GM23248 (cell line): ENCODE measurements at regions not wholly inside any gene's neighbourhood (a gene's known extent, or its start where the extent isn't known, plus 50 kb on each side); places are given as distances from the start of the nearest gene placed in this dataset.
"Not testable (repeated sequence)": the region's sequence is repeated elsewhere in the genome, so short reads cannot be mapped to it uniquely, and the experiment has no call there.

Experiments
- DNase-seq: peaks from one replicate; pipeline ENCODE4 v3.0.0-alpha.2; 2015
- H2AFZ ChIP-seq: fragments of 200-600 bp; sonication (generic); 2 replicates; pipeline ENCODE4 v1.6.1; 2016; ENCODE audit warnings: antibody characterized with exemption
- H3F3A ChIP-seq: fragments of 200-600 bp; sonication (generic); 2 replicates; pipeline ENCODE4 v1.6.1; 2016; ENCODE audit warnings: mild to moderate bottlenecking, antibody characterized with exemption, mixed run types; ENCODE audit not compliant: insufficient read depth
- H3K27ac ChIP-seq: fragments of 200-600 bp; sonication (generic); 2 replicates; pipeline ENCODE4 v1.5.1; 2016; ENCODE audit warnings: mild to moderate bottlenecking
- H3K27me3 ChIP-seq: fragments of 200-600 bp; sonication (generic); replicated peaks from 2 replicates; pipeline ENCODE4 v1.6.1; 2016; ENCODE audit warnings: mild to moderate bottlenecking; ENCODE audit not compliant: insufficient read depth
- H3K36me3 ChIP-seq: fragments of 200-600 bp; sonication (generic); 2 replicates; pipeline ENCODE4 v1.6.1; 2016; ENCODE audit warnings: low read depth, mild to moderate bottlenecking
- H3K4me1 ChIP-seq: fragments of 200-600 bp; sonication (generic); 2 replicates; pipeline ENCODE4 v1.6.1; 2016; ENCODE audit warnings: mild to moderate bottlenecking; ENCODE audit not compliant: insufficient read depth
- H3K4me2 ChIP-seq: fragments of 200-600 bp; sonication (generic); one replicate; pipeline ENCODE4 v1.6.1; 2016; ENCODE audit warnings: mild to moderate bottlenecking; ENCODE audit not compliant: unreplicated experiment
- H3K4me3 ChIP-seq: fragments of 200-600 bp; sonication (generic); 2 replicates; pipeline ENCODE4 v1.5.1; 2016; ENCODE audit warnings: mild to moderate bottlenecking
- H3K79me2 ChIP-seq: fragments of 200-600 bp; sonication (generic); 2 replicates; pipeline ENCODE4 v1.6.1; 2016; ENCODE audit warnings: mild to moderate bottlenecking; ENCODE audit not compliant: insufficient read depth
- H3K9ac ChIP-seq: fragments of 200-600 bp; sonication (generic); 2 replicates; pipeline ENCODE4 v1.6.1; 2016; ENCODE audit warnings: mild to moderate bottlenecking
- H3K9me2 ChIP-seq: fragments of 200-600 bp; sonication (generic); 2 replicates; pipeline ENCODE4 v1.6.1; 2016; ENCODE audit warnings: mixed run types, mild to moderate bottlenecking, moderate library complexity; ENCODE audit not compliant: insufficient read depth
- H3K9me3 ChIP-seq: fragments of 200-600 bp; sonication (generic); one replicate; pipeline ENCODE4 v1.6.1; 2017; ENCODE audit warnings: low read depth
- H4K20me1 ChIP-seq: fragments of 200-600 bp; sonication (generic); 2 replicates; pipeline ENCODE4 v1.6.0; 2016; ENCODE audit not compliant: insufficient read depth
- EZH2 ChIP-seq: fragments of 200-600 bp; sonication (generic); IDR thresholded peaks from 2 replicates; pipeline ENCODE4 v1.6.1; 2018; ENCODE audit warnings: antibody characterized with exemption, mild to moderate bottlenecking; ENCODE audit not compliant: insufficient read depth, poor library complexity, severe bottlenecking
- EZH2phosphoT487 ChIP-seq: fragments of 200-600 bp; sonication (generic); IDR thresholded peaks from 2 replicates; pipeline ENCODE4 v1.6.1; 2018; ENCODE audit warnings: antibody characterized with exemption, moderate library complexity, mild to moderate bottlenecking, low read depth; ENCODE audit not compliant: insufficient read depth
- WGBS, 2 experiments: methylation state at CpG; one replicate each; pipeline ENCODE4 v1.1.6; 2015 to 2017; ENCODE audit warnings: low lambda C conversion rate in 2 of 2, low coverage in 1 of 2; ENCODE audit errors: missing lambda C conversion rate in 2 of 2; 5-methylcytosine and 5-hydroxymethylcytosine counted together
- in situ Hi-C: fragments of 300-500 bp; cut with MboI; formaldehyde crosslinking; loops from 2 replicates; pipeline ENCODE4 v1.15.0; 2020

DNA sequence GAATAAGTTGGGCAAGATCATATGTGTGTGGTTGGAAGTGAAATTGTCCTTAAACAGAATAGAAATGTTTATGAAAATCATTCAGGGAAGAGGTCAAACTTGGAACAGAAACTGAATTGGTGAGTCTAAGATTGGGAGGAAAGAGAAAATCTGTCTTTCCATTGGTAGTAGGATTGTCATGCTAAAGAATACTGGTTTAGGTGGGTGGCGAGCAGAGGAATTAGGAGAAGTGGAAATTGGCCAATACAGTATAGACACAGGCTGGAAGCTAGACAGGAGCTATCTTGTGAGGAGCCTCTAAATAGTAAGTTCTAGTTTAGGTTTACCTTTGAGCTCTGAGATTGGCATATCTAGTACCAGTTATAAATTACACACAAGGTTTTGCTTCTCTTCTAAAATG, 80.9 kb upstream of the KYNU start:
- Histone ChIP-seq H3K36me3 (no peaks in the 10 kb centered on the region), H3K9me3 (no peaks in the 10 kb centered on the region), H3K4me3 (no peak overlapping the region), H3K4me2 (no peak overlapping the region), H2AFZ (no peak overlapping the region), H3K27me3 (no peaks in the 10 kb centered on the region), H4K20me1 (no peaks in the 10 kb centered on the region), H3K9me2 (no peaks in the 10 kb centered on the region), H3K4me1 (no peaks in the 10 kb centered on the region), H3F3A (no peaks in the 10 kb centered on the region), H3K79me2 (no peaks in the 10 kb centered on the region), H3K9ac (no peak overlapping the region), H3K27ac (no peak overlapping the region)
- no peak for TF ChIP-seq EZH2
- no peak for TF ChIP-seq EZH2phosphoT487
- no peak for DNase-seq
- WGBS, 2 experiments: 73 to 91% methylated on average over 1 of the region's 1 CpG
- in situ Hi-C loops: no loop called here

- H3K4me3 ChIP-seq: no peak overlapping the region
- no peaks in the 10 kb centered on the region for H4K20me1 ChIP-seq
Measured at GRCh38 chr2:142796161-142796560, 81.3 kb upstream of the KYNU start.

GRCh38 chr2:142794850-142795249, 82.6 kb upstream of the KYNU start:
- TF ChIP-seq EZH2phosphoT487: no peak
- TF ChIP-seq EZH2: no peak
- Histone ChIP-seq H3K27ac (no peak overlapping the region), H3K36me3 (no peaks in the 10 kb centered on the region), H3F3A (no peaks in the 10 kb centered on the region), H3K27me3 (no peaks in the 10 kb centered on the region), H3K4me2 (no peak overlapping the region), H3K9me3 (no peaks in the 10 kb centered on the region), H4K20me1 (no peaks in the 10 kb centered on the region), H3K79me2 (no peaks in the 10 kb centered on the region), H3K9me2 (no peaks in the 10 kb centered on the region), H3K4me1 (no peaks in the 10 kb centered on the region), H2AFZ (no peak overlapping the region), H3K9ac (no peak overlapping the region), H3K4me3 (no peak overlapping the region)
- in situ Hi-C loops: no loop called here
- WGBS, 2 experiments: 74 to 75% methylated on average over 1 of the region's 1 CpG
- DNase-seq: no peak

More at GRCh38 chr2:142796161-142796560, 81.3 kb upstream of the KYNU start:
- Histone ChIP-seq H3K79me2 (no peaks in the 10 kb centered on the region), H3K9ac (no peak overlapping the region), H3K4me2 (no peak overlapping the region), H3K4me1 (no peaks in the 10 kb centered on the region), H3K9me2 (no peaks in the 10 kb centered on the region), H3K36me3 (no peaks in the 10 kb centered on the region), H3F3A (no peaks in the 10 kb centered on the region), H3K27me3 (no peaks in the 10 kb centered on the region), H3K9me3 (no peaks in the 10 kb centered on the region), H3K27ac (no peak overlapping the region), H2AFZ (no peak overlapping the region)
- DNase-seq: no peak
- WGBS, 2 experiments: 28 to 33% methylated on average over 2 of the region's 2 CpGs
- TF ChIP-seq EZH2phosphoT487 (no peak), EZH2 (no peak)
- in situ Hi-C loops: no loop called here

DNA sequence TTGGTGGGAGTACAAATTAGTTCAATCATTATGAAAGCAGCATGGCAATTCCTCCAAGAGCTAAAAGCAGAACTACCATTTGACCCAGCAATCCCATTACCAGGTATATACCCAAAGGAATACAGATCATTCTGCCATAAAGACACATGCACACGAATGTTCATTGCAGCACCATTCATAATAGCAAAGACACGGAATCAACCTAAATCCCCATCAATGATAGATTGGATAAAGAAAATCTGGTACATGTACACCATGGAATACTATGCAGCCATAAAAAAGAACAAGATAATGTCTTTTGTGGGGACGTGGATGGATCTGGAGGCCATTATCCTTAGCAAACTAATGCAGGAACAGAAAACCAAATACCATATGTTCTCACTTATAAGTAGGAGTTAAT, 85.1 kb upstream of the KYNU start:
- not testable (repeated sequence) for H4K20me1 ChIP-seq, H3K36me3 ChIP-seq

GRCh38 chr2:142791335-142791734, 86.1 kb upstream of the KYNU start:
- Histone ChIP-seq H3K9me2 (no peaks in the 10 kb centered on the region), H3K27ac (no peak overlapping the region), H3K4me2 (no peak overlapping the region), H3K4me3 (no peak overlapping the region), H2AFZ (no peak overlapping the region), H3K9ac (no peak overlapping the region), H3K36me3 (no peaks in the 10 kb centered on the region), H3F3A (no peaks in the 10 kb centered on the region), H3K79me2 (no peaks in the 10 kb centered on the region), H4K20me1 (no peaks in the 10 kb centered on the region), H3K4me1 (no peaks in the 10 kb centered on the region), H3K9me3 (no peaks in the 10 kb centered on the region), H3K27me3 (no peaks in the 10 kb centered on the region)
- TF ChIP-seq EZH2: no peak
- DNase-seq: no peak
- in situ Hi-C loops: no loop called here

More for the DNA sequence above, 85.1 kb upstream of the KYNU start:
- H3K4me2 ChIP-seq, in situ Hi-C loops, H3K9ac ChIP-seq, DNase-seq, H3F3A ChIP-seq, H3K9me2 ChIP-seq, H3K79me2 ChIP-seq, H3K27me3 ChIP-seq, H2AFZ ChIP-seq, H3K4me1 ChIP-seq, H3K27ac ChIP-seq, H3K4me3 ChIP-seq, H3K9me3 ChIP-seq: not testable (repeated sequence)
- 14 to 19% methylated on average over 3 of the region's 3 CpGs for WGBS, 2 experiments
